Keratinocyte (primary cell): ENCODE measurements at regions not wholly inside any gene's neighbourhood (a gene's known extent, or its start where the extent isn't known, plus 50 kb on each side); places are given as distances from the start of the nearest gene placed in this dataset.

ENCODE experiments used
- DNase-seq: peaks from one replicate; pipeline ENCODE4 v3.0.0-alpha.2; 2011; ENCODE audit warnings: low read depth, missing footprints, low spot score
- FAIRE-seq: peaks from 2 replicates; lab custom pipeline; 2011; peaks lifted over from hg19 to GRCh38; lab: Jason Lieb, UNC
- H2AFZ ChIP-seq: 2 replicates; pipeline ENCODE4 v1.6.0; 2012; ENCODE audit warnings: low read length, control low read depth, inconsistent platforms; ENCODE audit not compliant: control insufficient read depth
- H3K27ac ChIP-seq: 2 replicates; pipeline ENCODE4 v1.5.1; 2011; ENCODE audit warnings: low read length; ENCODE audit not compliant: control insufficient read depth, insufficient read depth
- H3K27me3 ChIP-seq: 3 replicates; pipeline ENCODE4 v1.6.0; 2011; ENCODE audit warnings: low read length; ENCODE audit not compliant: control insufficient read depth, insufficient read depth; ENCODE audit errors: extremely low read depth
- H3K36me3 ChIP-seq, 2 experiments: 2 replicates in 1 of 2; 3 replicates in 1 of 2; pipeline ENCODE4 v1.5.1; 2011; ENCODE audit warnings: low read length in 2 of 2, mild to moderate bottlenecking in 1 of 2; ENCODE audit not compliant: control insufficient read depth in 2 of 2, insufficient read depth in 2 of 2; ENCODE audit errors: extremely low read depth in 1 of 2
- H3K4me1 ChIP-seq: 3 replicates; pipeline ENCODE4 v1.5.1; 2011; ENCODE audit warnings: low read length; ENCODE audit not compliant: control insufficient read depth, insufficient read depth; ENCODE audit errors: extremely low read depth
- H3K4me2 ChIP-seq: 3 replicates; pipeline ENCODE4 v1.6.0; 2011; ENCODE audit warnings: low read depth, low read length; ENCODE audit not compliant: control insufficient read depth, insufficient read depth; ENCODE audit errors: extremely low read depth
- H3K4me3 ChIP-seq, 3 experiments: fragments of 200-600 bp in 1 of 3; sonication (generic) in 1 of 3; 2 replicates in 2 of 3; 3 replicates in 1 of 3; pipeline ENCODE4 v1.5.1; 2011 to 2016; ENCODE audit warnings: low read length in 3 of 3, mild to moderate bottlenecking in 3 of 3, control low read depth in 2 of 3, inconsistent platforms in 1 of 3, low read depth in 1 of 3, mixed read lengths in 1 of 3, mixed run types in 1 of 3, moderate library complexity in 1 of 3; ENCODE audit not compliant: control insufficient read depth in 2 of 3, insufficient read depth in 2 of 3; ENCODE audit errors: extremely low read depth in 1 of 3
- H3K79me2 ChIP-seq: 2 replicates; pipeline ENCODE4 v1.6.0; 2012; ENCODE audit warnings: low read length; ENCODE audit not compliant: control insufficient read depth, insufficient read depth
- H3K9ac ChIP-seq: 3 replicates; pipeline ENCODE4 v1.6.0; 2011; ENCODE audit warnings: low read length; ENCODE audit not compliant: control insufficient read depth, insufficient read depth; ENCODE audit errors: extremely low read depth
- H3K9me1 ChIP-seq: 3 replicates; pipeline ENCODE4 v1.6.0; 2011; ENCODE audit warnings: low read length; ENCODE audit not compliant: control insufficient read depth, insufficient read depth; ENCODE audit errors: extremely low read depth
- H3K9me3 ChIP-seq: 2 replicates; pipeline ENCODE4 v1.5.1; 2012; ENCODE audit warnings: low read depth, low read length; ENCODE audit not compliant: control insufficient read depth
- H4K20me1 ChIP-seq: 3 replicates; pipeline ENCODE4 v1.6.0; 2011; ENCODE audit warnings: low read length; ENCODE audit not compliant: control insufficient read depth, insufficient read depth; ENCODE audit errors: extremely low read depth
- EZH2 ChIP-seq: IDR thresholded peaks from one replicate; pipeline ENCODE4 v1.6.1; 2012; ENCODE audit warnings: inconsistent platforms, mild to moderate bottlenecking, low read length, moderate library complexity
- dilution Hi-C: fragments of 300-500 bp; cut with MboI; formaldehyde crosslinking; loops from one replicate; pipeline ENCODE4 v1.7.0; 2020; ENCODE audit warnings: low sequenced_read_pairs; ENCODE audit not compliant: extremely low pct_ligation_motif_present
- TF ChIP-seq, protein P1 (sequence below), 3 experiments: IDR thresholded peaks in 1 of 3; conservative IDR thresholded peaks in 1 of 3; optimal IDR thresholded peaks in 1 of 3; 2 replicates in 2 of 3; 3 replicates in 1 of 3; pipeline versions ENCODE3 to v1.5.1; 2011; ENCODE audit warnings: low read length in 3 of 3, mild to moderate bottlenecking in 3 of 3, moderate library complexity in 2 of 3, control low read depth in 1 of 3, inconsistent platforms in 1 of 3; ENCODE audit not compliant: insufficient read depth in 2 of 3; ENCODE audit errors: extremely low read depth in 1 of 3

DNA sequence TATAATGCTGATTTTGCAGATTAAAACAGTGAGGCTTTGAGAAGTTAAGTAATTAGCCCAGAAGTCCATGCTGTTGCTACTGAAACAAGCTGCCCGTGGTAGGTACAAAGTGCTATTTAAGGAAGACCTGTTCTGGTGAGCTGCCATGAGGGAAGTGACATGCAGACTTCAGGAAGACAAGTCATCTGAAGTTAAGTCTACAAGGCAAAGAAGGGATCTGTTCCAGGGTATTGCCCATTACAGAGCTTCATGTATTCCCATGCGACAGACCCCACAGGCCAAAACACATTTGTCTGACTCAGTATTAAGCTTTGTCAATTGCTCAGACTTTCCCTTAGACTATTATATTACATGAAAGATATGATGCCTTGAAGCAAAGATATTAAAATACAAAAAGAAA lies 520.8 kb downstream of the FBXO15 start:
- Histone ChIP-seq H4K20me1 (no peaks in the 10 kb centered on the region), H3K27me3 (no peaks in the 10 kb centered on the region), H3K9ac (no peak overlapping the region), H3K4me1 (peaks cover 3% of the 10 kb centered on the region), H3K27ac (no peak overlapping the region), H3K4me3 (no peak overlapping the region), H3K4me2 (no peak overlapping the region), H2AFZ (no peak overlapping the region), H3K79me2 (no peaks in the 10 kb centered on the region), H3K9me1 (no peaks in the 10 kb centered on the region), H3K36me3 (no peaks in the 10 kb centered on the region), H3K9me3 (no peaks in the 10 kb centered on the region)
- DNase-seq, result no peak
- dilution Hi-C loops, result no loop called here
- FAIRE-seq, result no peak
- TF ChIP-seq, protein P1, sequence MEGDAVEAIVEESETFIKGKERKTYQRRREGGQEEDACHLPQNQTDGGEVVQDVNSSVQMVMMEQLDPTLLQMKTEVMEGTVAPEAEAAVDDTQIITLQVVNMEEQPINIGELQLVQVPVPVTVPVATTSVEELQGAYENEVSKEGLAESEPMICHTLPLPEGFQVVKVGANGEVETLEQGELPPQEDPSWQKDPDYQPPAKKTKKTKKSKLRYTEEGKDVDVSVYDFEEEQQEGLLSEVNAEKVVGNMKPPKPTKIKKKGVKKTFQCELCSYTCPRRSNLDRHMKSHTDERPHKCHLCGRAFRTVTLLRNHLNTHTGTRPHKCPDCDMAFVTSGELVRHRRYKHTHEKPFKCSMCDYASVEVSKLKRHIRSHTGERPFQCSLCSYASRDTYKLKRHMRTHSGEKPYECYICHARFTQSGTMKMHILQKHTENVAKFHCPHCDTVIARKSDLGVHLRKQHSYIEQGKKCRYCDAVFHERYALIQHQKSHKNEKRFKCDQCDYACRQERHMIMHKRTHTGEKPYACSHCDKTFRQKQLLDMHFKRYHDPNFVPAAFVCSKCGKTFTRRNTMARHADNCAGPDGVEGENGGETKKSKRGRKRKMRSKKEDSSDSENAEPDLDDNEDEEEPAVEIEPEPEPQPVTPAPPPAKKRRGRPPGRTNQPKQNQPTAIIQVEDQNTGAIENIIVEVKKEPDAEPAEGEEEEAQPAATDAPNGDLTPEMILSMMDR (optimal IDR thresholded peaks at IDR 0.05 in 1 of 3, IDR thresholded peaks at IDR 0.05 in 1 of 3, conservative IDR thresholded peaks at IDR 0.05 in 1 of 3; ENCODE audit: extremely low read depth in 1 of 3, insufficient read depth in 2 of 3, low read length in 3 of 3), result no peak

DNA sequence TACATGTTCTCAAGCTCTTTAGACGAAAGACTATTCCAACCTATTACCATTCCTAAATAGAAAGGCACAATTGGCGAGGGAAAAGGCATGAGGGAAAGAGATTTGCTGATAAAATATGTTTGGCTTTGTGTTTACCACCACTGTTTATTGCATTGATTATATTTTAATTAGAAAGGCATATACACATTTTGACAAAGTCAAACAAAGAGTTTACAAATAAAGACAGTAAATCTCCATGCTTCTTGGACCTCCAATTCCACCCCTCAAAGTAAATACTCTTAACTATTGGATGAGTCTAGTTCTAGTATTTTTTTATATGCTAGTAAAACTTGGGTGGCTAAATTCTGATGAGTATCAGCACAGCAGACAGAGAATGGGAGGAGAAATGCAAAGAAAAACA lies 521.4 kb downstream of the FBXO15 start:
- H3K79me2 ChIP-seq, result no peaks in the 10 kb centered on the region
- dilution Hi-C loops, result no loop called here
- no peak for DNase-seq
- no peak for FAIRE-seq
- no peak overlapping the region for H3K4me2 ChIP-seq
- H3K27ac ChIP-seq, result no peak overlapping the region
- peaks cover 3% of the 10 kb centered on the region for H3K4me1 ChIP-seq
- no peaks in the 10 kb centered on the region for H3K36me3 ChIP-seq
- no peak overlapping the region for H3K4me3 ChIP-seq
- no peak overlapping the region for H3K9ac ChIP-seq
- no peaks in the 10 kb centered on the region for H3K9me3 ChIP-seq
- TF ChIP-seq, protein P1 (optimal IDR thresholded peaks at IDR 0.05 in 1 of 3, IDR thresholded peaks at IDR 0.05 in 1 of 3, conservative IDR thresholded peaks at IDR 0.05 in 1 of 3; ENCODE audit: extremely low read depth in 1 of 3, insufficient read depth in 2 of 3, low read length in 3 of 3), result no peak
- TF ChIP-seq EZH2, result no peak
- no peaks in the 10 kb centered on the region for H3K9me1 ChIP-seq
- H3K27me3 ChIP-seq, result no peaks in the 10 kb centered on the region
- peak overlapping the region; percentile 3 for H2AFZ ChIP-seq
- H4K20me1 ChIP-seq, result no peaks in the 10 kb centered on the region
